Pons (tissue), 1 donor: ENCODE measurements at regions not wholly inside any gene's neighbourhood (a gene's known extent, or its start where the extent isn't known, plus 50 kb on each side); places are given as distances from the start of the nearest gene placed in this dataset.

Source experiments
- DNase-seq: peaks from one replicate; pipeline ENCODE4 v3.0.0-alpha.2; 2016; ENCODE audit warnings: low spot score

DNA sequence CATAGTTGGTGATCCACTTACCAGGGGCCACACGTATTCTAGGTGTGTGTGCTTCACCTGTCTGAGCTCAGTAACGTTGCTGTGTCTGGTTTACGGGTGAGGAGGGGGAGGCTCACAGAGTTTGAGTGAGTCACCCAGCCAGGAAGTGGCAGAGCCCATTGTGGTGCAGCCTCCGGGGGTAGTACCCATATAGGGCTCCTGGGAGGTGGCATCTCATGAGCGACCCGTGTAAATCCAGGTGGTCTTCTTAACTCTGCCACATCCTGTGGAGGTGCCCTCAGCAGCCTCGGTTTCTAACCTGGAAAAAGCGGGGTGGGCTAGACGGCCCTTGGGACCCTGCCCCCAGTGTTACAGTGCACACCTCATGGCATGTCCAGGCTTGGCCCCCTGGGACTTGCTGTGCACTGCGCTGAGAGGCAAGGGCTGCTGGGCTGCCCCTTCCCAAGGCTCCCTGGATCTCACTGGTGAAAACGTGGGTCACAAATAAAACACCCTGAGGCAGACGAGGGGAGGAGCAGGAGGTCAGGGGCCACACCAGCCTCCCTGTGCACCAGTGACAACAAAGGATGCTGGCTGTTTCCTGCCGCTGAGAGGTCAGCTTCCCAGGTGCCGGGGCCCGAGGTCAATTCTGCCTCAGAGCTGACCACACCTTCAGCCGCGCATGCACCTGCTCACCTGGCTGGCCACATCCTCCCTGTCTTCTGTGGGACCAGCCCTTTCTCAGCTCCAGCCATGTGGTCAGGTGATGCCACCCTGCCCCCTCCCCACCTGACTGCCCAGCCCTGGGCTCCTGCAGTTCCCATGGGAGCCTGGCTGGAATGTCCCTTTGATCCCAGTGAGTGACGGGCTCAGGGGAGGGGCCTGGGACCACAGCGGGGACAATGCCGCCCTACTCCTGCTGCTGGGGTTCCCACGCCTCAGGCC is 305.1 kb downstream of the CTTN start:
- no peak for DNase-seq

- no peak for DNase-seq
Measured at GRCh38 chr11:70705097-70705496, 306.8 kb downstream of the CTTN start.

GRCh38 chr11:70705930-70706329 is 307.6 kb downstream of the CTTN start:
- no peak for DNase-seq

DNA sequence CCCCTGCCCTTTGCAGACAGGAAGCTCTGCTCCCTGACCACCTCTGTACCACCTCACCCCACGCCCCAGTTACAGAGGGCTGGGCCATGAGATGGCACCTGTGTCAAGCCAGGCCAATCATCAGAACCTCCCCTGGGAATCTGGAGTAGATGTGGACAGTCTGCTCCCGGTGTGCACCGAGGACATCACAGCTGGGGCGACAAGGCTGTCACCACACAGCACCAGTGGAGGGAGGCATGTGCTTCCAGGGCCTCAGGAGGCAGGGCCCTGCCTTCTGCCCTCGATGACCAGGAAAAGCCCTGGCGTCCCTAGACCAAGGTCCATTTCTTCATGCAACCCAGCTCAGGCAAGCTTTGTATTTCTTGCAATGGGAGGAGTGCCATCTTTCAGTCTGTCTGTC is 309.5 kb downstream of the CTTN start:
- no peak for DNase-seq

- no peak for DNase-seq
Measured at GRCh38 chr11:70709596-70709995, 311.3 kb downstream of the CTTN start.

- DNase-seq: no peak
Measured at GRCh38 chr11:70710192-70710591, 311.9 kb downstream of the CTTN start.

- DNase-seq: no peak
Measured at GRCh38 chr11:70710601-70711000, 312.3 kb downstream of the CTTN start.

GRCh38 chr11:70711095-70711910 is 313.0 kb downstream of the CTTN start:
- DNase-seq: no peak

DNA sequence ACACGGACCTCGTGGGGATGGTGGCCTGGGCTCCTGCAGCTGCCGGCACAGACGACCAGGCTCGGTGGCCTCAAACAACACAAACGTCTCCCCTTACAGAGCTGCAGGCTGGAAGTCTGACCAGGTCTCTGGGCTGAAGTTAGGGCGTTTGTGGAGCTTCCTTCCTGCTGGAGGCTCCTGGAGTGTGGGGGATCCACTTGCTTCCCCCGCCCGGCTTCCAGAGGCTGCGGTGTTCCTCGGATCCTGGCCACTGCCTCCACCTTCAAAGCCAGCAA is 313.5 kb downstream of the CTTN start:
- DNase-seq: no peak

DNA sequence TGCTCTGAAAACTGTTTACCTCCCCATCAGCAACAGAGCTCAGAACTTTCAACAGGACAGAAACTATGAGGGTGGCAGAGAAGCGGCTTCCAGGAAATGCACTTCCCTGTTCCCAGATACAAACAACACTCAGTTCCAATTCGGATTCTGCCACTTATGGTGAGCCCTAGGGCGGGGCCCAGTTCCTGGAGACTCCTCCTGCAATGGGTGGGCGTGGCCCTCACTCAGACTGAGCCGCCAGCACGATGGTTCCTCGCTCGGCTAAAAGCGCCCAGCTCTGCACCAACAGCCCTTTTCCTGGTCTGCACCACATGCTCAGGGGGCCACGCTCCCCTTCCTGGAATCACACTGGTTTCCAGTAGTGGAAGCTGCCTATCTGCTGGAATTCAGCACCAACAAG is 314.1 kb downstream of the CTTN start:
- no peak for DNase-seq

DNA sequence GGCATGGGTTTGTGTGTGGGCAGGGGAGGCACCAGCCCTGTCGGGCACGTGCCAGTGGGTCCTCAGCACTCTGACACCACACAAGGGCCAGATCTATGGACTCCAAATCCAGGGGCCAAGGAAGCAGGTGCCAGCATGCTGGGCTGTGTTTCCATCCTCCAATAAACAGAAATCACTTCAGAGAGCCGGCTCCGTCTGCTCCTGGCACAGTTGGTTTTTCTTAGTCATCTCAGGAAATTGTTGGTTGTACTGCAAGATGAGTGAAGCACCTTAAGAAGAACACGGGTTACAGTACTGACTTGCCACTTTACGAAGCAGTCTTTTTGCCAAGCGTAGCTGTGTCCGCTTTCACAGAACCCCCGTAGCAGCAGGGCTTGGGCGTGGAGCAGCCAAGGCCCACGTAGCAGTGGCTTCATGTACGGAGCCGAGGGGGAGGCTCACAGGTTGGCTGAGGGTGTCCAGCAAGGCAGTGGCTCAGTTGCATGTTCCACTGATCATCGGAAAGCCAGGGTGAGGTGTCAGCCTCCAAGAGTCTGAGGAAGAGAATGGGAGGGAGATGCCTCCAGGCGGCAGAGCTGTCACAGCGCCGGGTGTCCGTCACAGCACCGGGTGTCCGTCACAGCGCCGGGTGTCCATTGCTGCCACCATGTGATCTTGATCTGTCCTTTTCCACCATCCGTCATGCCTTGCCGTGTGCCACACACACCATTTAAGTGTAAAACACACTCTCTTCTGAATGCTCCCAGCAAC is 314.9 kb downstream of the CTTN start:
- no peak for DNase-seq

- DNase-seq: no peak
Measured at GRCh38 chr11:70713988-70714665, 315.8 kb downstream of the CTTN start.

DNA sequence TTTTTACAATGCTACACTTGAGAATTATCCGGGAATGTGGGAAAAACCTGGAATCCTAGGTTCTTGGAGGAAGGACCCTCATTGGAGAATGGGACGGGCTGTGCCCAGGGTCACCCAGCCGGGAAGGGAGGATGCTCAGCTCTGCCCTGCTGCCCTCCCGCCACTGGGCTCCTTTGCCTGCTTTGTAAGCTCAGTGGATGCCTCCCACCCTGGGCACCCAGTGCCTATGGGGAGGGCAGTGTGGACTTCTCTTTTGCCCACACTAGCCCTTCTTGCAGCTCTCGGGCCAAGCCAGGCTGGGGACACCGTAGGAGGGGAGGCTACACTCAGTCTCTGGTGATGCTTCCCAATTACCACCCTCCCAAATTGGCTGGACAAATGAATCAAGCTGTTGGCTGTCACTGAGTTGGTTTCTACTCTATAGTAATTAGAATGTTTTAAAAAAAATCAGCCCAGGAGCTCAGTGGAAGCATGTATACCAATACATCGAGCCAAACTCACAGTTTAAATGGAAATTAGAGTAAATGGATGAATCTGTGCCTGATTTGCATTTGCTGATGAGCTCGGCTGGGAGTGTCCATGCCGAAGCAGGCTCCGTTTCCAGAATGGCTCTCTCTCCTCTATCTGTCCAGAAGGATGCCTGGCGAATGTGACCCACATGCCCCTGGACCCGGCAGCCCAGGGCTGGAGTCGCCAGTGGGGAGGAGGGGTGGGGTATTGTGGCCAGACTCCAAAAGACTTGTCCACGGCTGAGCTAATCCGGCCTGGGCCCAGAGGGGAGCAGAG is 317.0 kb downstream of the CTTN start:
- no peak for DNase-seq

DNA sequence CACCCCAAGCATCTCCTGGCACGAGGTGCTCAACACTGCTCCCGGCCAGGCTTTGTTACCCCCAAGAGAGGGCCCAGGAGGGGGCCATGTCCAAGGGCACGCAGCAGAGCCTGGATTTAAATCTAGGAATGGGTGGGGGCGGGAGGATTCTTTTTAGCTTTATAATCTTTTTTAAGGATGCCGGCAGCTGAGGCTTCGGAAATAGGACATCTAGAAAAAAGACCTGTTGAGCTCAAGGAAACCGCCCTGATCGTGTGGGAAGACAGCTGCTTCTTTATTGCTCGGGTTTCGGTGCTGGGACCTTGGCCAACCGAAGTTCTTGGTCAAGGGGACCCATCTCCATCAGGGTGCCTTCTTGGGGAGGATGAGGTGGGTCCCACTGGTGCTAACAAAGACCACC is 317.9 kb downstream of the CTTN start:
- no peak for DNase-seq

DNA sequence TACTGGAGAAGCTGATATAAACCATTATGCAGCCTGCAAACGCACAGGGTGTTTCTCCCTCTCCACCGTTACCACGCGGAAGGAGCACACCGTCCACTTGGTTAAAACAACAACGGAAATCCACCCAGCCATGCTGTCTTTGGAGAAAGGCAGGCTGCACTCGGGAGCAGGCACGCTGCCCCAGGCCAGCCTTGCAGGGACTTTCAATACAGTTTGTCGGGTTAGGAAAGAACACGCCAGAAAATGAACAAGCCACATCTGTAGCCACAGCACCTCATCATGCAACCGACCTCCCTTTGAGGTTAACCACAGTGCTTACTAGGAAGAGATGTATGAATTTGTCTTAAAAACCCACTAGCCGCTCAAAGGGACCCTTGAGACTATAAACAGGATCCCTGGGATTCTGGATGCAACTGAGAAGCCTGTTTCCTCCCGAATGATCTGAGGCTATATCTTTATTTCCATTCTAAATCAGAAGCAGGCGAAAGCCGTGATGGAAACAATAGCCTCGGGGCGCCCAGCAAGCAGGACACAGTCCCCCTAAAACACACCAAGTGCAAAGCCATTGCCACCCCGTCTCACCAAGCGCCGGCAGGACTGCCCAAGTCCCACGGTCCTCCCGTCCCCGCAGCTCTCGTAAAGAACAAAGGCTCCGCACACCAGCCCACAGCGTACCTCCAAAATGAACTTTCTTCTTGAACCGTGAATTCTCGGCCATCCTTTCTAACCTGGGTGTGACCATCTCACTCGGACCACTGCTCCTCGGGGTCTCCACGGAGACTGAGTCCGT is 318.9 kb downstream of the CTTN start:
- no peak for DNase-seq

DNA sequence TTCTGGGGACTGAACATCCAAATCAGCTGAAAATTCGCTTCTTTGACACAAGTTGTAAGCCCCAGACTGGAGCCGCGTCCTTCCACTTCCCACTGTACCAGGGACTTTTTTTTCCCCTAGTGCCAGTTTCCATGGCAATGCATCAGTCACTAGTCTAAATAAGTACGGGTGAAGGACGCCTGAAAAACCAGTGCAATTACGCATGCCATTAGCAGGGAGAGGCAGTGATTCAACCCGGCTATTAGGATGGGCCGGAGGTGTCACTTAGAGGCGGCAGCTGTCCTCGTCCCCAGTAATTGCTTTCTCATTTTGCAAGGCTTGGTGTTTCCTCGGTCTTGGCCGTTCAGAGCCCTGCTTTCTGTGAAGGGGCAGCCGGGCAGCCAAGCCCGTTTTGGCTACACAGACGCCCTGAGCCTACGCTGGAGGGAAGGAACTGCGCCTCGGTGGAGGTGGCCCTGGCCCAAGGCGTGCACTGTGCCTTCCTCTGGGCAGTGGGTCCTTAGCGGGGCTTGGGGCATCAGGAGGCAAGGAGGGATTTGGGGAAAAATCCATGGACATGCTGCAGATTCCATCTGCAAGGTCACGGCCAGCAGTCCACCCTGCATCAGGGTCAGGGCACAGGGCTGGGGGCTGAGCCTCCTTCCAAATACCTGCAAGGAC is 319.7 kb downstream of the CTTN start:
- no peak for DNase-seq

GRCh38 chr11:70719516-70719915 is 321.2 kb downstream of the CTTN start:
- DNase-seq: no peak

DNA sequence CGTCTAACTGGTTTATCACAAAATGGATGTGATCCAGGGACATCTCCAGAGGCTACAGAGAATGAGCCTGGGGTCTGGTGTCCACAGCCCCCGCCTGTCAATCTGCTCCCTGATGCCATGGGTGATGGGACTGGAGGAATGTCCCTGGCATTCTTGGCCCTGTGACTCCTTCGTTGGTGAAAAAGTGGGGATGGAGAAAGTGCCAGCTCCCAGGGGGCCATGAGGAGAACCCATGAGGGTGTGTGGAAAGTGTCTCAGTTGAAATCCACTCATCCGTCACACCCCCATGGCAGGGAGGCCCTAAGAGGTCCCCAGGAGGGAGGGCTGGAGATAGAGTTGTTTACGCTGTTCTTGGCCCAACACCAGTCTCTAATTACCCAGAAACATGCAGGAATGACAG is 322.0 kb downstream of the CTTN start:
- DNase-seq: no peak

DNA sequence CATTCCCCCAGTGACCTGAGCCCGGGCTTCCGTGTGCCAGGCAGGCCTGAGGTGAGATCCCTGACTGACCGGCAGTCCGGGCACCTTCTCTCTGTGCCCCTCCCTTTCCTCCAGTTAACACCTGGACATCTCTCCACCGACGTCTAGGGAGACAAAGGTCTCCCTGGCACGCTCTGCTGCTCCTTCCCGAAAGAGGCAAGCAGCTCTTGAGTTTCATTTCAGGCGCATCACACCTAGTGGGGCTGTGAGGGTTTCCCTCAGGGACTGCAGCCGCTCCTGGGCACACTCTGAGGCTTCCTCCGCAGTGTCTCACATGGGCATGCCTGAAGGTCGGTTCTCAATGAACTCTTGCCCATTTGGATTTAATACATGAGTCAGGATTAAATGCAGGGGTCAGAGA is 322.7 kb downstream of the CTTN start:
- DNase-seq: no peak

GRCh38 chr11:70725278-70725677 is 326.9 kb downstream of the CTTN start:
- no peak for DNase-seq
